HG02763 (cell line): ENCODE measurements at regions not wholly inside any gene's neighbourhood (a gene's known extent, or its start where the extent isn't known, plus 50 kb on each side); places are given as distances from the start of the nearest gene placed in this dataset.

ENCODE experiments used
- ATAC-seq: cut with Tn5 transposase; IDR thresholded peaks from one replicate; pipeline ENCODE4 v1.9.1; 2021; ENCODE audit warnings: mild to moderate bottlenecking, moderate library complexity; ENCODE audit not compliant: unreplicated experiment

DNA sequence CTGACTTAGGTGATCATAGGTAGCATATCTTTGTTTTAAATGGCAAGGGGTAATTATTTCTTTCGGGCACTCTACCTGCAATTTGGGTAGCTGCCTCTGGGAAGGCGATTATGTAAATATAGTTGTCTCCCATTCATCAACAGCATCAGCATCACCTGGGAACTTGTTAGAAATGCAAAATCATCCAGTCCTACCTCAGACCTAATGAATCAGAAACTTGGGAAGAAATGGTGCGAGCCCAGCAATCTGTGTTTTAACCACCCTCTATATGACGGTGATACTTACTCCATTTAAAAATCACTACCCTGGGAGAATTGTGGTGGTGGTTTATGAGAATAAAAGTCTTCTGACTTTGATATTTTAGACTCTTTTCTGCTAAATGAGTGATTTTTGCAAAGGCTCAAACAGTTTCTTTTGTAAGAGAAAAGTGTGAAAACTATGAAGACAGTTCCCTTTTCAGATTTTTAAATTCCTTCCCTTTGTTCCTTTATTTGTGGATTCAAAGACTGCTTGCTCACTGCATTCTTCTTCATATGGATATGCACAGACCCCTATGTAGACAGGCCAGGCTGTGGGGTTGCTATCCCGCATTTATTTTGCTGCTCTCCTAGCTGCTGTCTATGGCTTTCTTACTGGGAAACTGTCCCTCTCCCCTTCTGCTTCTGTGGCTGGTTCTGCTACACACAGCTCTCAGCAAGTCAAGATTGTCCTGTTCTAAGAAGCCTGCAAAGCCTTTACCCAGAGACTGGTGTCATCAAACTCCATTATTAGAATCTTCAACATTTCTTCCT, 365.3 kb downstream of the RNF144B start:
- no peak for ATAC-seq

DNA sequence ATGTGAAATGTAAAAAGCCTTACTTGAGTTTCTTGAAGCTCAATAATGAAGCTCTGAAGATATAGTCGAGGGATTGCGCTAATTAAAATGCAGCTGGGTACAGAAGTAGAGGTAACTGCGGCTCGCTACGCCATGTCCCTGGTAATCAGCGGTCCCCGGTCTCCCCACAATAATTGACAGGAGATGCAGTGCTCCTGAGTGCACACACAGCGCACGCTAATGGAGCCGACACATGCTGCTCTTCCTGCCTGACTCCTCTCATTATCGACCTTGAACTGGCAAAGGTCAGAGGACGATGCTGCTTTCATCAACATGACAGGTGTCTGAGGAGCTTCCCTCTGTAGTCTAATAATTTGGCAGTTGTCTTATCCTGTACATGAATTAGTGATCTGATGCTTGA, 365.9 kb downstream of the RNF144B start:
- no peak for ATAC-seq

DNA sequence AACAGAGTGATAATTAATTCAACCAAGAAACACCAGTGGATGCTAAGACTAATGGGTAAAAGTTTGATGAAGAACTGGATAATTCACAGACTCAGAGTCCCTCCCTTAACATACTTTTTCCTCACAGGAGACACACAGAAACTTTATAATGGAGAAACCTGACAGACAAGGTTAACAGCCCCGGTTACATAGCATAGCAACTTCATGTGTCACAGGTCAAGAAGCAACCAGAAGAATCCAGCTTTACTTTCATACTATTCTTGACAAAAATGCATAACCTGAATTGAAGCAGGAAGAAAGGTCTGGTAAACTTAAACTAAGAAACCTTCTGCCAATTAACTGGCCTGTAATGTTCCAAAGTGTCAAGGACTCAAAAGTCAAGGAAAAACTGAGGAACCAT, 375.9 kb downstream of the RNF144B start:
- ATAC-seq = no peak

DNA sequence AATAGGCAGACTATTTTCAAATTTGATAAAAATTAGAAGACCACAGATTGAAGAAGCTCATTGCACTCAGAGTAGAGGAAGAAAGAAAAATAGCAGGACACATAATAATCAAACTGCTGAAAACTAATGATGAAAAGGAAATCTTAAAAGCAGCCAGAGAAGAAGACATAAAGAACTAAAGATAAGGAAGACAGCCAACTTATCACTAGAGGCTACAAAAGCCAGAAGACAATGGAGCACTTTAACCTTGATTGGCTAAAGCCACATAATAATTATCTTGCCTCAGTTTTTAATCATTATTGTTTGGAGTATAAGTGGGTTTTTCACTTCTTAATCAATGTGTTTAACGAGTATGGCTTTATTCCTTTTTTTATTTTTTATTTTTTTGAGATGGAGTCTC, 397.6 kb downstream of the RNF144B start:
- no peak for ATAC-seq

DNA sequence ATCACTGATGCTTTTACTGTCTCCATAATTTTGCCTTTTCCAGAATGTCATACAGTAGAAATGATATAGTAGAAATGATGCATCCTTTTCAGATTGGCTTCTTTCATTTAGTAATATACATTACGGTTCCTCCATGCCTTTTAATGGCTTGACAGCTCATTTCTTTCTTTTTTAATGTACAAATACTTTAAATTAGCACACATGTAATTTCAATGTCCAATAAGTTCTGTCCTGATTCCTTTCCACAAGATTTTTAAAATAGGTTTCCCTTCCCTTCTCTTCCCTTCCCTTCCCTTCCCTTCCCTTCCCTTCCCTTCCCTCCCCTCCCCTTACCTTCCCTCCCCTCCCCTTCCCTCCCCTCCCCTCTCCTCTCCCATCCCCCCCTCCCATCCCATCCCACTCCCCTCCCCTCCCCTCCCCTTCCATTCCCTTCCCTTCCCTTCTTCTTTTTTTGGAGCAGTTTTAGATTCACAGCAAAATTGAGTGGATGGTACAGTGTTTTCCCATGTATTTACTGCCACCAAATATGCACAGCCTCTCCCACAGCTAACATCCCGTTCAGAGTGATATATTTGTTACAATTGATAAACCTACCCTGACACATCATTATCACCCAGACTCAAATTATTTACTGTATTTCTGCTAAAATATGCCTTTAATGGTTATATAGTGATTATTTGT, 398.8 kb downstream of the RNF144B start:
- no peak for ATAC-seq

DNA sequence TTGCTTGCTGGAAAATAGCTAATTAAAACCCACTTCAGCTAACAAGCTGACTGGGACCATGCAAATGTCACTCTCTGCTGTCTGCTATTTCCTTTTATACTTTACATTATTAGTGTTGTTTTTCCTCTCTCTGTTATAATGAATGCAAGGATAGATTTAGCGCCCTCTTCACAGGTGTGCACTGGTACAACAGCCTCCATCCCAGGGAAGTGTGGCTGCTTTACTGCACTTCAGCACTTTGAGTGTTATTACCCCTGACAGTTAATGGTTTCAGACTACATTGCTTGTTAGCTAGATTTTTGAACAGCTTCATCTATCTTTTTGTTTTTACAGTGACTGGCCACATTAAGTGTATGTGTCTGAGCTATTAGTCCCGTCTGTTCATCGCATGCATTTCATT, 405.7 kb downstream of the RNF144B start:
- ATAC-seq = no peak

DNA sequence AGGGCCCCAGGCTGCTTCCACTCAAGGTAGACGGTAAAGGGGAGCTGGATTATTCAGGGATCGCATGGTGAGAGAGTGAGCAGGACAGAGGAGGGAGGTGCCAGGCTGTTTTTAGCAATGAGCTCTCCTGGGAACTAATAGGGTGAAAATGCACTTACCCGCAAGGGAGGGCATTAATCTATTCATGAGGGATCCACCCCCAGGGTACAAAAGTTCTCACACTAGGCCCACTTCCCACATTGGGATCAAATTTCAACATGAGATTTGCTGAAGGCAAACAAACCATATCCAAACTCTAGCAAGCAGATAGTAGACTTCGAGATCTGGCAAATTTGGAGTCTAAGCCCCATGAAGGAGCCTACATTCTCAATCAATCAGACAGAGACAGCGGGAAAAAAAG, 408.6 kb downstream of the RNF144B start:
- no peak for ATAC-seq

DNA sequence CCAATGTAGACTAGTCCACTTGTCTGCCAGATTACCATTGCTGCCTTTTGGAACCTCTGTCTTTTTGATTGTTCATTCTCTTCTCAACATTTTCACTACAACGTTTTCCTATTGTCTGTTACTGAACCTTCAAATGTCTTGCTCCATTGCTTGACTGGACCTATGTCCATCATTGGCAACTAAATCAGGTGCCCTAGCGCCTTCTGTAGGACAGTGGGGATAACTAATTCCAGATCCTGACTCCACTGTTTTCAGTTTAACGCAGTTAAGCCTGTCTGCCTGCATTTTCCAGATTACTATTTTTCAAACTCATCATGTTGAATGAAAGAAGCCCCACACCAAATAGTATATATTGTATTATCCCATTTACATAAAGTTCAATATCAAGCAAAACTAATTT, 433.6 kb downstream of the RNF144B start:
- ATAC-seq = no peak

DNA sequence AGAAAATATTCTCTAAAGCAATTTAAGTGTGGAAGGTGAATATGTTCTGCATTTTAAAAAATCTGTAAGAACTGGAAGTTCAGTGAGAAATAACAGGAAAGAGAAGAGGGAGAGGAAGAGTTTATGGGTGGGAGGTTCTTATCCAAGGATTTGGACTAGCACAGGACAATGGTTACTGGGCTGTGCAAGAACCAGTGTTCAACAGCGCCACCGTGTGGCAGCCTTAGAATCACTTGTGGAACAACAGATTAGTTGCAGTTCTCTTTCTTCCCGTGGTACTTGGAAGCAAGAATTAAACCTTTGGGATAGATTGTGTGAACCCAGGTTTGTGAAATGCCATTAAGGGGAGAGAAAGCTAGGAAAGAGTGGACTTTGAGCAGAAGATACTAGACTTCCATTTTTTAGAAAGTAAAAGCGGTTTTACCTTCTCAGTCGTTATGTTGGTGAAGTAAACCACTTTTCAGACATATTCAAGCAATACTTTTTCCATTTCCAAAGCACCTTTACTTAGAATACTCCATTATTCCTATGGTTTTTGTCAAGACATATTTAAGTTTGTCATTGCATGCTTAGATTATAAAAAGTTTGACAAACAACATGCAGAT, 436.7 kb downstream of the RNF144B start:
- no peak for ATAC-seq

DNA sequence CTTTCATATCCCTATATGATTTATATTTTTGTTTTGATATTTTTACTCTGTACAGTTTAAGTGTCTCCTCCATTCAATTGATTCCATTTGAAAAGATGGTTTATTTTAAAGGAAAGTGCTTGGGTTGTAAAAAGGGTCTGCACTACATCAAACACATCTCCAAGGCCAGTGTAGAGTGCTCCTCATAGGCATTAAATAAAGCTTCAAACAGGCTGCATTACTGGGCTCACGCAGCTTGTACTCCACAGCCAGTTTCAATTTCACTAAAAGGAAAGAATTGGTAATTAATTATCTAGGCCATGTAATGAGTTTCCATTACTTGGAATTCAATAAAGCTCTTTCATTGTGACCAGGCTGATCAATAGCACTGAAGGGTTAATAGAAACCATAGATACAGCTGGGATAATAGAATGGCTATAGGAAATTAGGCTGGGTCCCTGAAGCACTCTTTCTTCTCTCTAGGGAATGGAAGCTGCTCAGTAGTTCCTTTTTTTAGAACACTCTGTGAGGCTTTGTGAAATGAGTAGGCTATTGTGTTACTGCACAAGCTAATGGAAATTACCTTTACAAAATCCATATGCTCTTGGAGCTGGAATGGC, 442.2 kb downstream of the RNF144B start:
- no peak for ATAC-seq

DNA sequence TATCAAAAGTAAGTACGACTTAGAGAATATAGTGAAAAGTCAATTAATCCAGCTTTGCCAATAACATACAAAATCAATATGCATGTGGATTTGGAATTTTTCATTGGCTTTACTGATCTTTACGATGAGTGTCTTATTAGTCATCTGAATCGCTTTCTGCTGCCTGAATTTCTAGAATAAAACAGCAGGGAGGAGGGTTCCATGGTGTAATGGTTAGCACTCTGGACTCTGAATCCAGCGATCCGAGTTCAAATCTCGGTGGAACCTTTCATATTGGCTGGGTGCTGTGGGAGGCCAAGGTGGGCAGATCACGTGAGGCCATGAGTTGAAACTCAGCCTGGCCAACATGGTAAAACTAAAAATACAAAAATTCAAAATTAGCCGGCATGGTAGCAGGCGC, 448.8 kb downstream of the RNF144B start:
- ATAC-seq = no peak

DNA sequence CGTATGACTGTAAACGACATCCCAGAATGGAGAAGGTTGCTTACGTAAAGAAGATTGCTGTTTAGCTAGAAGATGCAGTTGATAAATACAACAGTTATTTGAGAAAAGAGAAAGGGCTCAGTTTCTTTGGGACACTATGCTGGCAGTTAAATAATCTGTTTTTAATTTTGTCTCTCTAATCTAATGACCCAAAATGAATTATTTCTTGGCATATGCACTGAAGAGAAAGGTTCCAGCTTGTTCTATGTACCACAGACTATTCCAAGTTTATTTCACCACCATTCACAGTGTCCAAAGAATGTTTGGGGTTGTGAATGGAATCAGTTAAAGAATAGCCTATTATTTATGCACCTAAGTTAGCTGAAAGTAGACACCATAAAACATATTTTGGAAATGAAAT, 449.9 kb downstream of the RNF144B start:
- ATAC-seq = no peak

DNA sequence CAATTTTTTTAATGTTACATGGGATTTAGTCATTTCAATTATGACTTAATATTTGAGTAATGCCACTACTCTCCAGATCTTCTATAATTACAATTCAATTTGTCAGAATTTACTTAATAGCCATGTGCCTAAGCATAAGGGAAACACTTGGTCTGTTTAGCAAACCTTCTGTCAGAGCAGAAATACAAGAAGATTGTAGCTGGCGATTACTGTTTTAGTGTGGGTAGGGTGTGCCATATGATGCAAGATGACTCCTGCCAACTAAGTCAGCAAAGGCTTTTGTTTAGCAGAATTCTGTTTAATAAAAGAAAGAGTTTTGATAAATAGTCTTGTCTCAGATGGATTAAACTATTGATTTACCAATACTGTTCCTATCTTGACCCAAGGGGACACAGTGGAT, 455.4 kb downstream of the RNF144B start:
- ATAC-seq = no peak

DNA sequence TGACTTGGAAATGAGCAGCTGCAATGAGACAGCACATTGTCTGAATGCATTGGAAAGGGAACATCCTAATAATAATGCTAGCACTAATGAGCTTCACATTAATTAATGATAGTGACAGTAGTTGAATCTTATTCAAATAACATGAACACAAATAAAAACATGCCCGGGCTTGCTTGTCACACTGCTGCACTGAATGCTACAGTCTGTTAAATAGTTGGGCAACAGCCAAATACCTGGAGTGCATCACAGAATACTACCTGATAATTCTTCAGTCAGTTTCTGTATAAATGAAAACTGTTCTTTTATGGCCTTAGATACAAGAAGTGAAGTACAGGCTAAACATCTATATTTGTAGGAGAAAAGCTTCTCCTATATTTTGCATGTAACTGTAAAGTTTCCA, 458.7 kb downstream of the RNF144B start:
- ATAC-seq = no peak

DNA sequence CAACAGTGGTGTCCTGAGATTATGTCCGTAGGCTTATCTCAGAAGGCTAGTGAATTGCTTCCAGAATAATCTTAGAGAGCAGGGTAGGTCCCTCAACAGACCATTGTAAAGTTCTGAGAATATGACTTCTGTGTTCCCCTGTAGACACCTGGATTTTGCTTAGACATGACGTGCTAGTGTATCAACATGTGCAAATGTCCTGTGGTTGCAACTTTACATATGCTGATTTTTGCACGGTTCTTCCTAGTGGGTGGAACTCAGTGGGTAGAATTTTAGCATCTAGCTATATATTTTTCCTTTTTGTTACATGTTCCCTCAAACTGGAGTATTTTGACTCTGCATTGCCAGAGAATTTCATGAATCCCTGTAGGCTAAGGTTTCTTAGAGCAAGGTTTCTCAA, 459.2 kb downstream of the RNF144B start:
- ATAC-seq = no peak

DNA sequence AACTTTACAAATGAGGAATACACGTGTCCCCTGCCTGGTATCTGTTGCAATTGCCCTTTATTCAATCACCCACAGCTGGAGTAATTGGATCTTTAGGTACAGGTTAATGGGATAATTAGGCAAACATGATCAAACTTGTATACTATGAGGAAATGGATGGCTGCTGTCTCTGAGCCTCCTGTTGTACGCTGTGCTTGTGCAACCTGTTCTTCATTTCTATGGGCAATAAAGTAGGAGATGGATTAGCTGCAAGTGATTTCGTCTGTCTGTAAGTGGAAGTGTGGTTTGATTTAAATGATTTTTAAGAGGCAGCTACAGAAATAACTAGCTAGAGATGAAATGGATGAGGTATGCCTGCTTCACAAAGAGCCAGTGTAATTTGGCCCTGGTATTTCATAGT, 474.1 kb downstream of the RNF144B start:
- ATAC-seq = no peak

DNA sequence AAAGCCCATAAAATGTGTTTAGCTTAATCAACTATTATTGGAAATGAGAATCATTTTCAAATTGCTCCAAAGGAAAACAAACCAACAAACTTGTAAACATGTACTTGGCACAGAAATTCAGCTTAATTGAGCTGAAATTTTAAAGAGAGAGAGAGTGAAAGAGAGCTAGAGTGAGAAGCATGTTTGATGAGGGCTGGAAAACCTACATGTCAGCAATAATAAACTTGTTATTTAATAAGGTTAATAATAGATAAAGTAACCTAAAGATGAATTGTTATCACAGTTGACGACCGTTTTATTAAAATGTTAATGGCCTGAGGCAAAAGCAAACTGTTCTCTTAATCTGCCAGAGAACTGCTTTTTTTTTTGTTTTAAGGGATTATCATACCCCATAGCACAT, 496.1 kb downstream of the RNF144B start:
- ATAC-seq = no peak

DNA sequence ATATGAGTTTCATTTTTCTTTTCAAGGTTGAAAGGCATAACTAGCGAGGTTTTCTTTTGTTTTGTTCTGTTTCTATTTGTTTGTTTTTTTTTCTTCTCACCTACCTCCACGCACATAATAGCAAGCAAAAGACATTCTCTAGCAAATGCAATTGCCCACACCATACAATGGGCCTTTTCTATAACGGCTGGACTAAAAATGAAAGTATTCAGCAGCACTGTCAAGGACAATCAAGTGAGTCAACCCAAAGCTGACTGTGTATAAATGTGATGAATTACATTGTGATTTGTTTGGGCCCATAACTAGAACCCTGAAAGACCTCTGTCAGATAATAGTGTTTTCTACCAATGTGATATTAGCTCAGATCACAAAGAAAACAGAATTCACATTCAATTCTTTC, 496.7 kb downstream of the RNF144B start:
- no peak for ATAC-seq

DNA sequence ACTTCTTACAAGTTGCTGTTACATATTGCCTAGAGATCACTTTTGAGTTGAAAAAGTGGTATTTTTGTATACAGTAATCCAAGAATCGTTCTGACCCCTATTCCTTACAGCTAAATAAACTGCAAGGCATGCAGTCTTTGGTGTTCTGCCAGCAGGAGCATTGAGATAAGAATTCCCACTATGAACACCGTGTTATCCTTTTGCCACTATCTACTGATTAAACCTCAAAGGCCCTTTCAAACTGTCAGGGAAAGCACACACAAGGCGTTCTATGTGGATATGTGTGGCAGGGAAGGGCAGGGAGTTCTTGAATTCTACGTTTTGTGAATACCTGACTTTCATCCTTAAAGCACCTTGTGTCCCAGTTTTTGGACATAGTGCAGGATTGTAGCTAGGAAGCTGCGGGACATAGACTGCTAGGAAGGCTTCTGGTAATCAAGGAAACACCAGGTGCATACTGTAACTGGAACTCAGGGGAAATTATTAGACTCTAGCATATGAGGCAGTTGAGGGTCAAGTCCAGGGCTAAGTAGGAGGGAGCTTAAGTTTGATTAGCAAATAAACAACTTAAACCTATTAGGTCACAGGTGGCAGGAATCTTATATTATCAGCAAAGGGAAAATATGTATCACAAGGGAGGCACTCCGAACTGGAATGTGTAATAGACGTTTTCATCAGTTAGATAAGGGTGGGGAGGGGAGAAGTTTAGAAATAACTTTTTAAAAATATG, 506.6 kb downstream of the RNF144B start:
- no peak for ATAC-seq

DNA sequence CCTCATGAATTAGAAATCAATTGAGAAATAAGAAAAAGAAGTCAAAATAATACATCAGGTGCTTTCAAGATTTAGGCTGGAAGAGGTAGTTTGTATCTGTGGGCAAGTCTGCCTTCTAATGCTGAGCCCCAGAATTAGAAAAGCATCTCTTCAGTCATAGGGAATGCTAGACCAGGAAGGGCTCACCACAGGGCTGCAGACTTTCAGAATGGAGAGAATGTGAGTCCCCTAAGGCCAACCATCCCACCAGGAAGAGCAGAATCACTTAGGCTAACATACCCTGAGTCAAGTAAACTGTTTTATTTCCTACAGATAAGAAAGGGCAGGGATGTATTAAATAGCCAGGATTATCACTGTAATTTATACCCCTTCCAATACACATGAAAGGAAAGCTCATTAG, 510.2 kb downstream of the RNF144B start:
- no peak for ATAC-seq

DNA sequence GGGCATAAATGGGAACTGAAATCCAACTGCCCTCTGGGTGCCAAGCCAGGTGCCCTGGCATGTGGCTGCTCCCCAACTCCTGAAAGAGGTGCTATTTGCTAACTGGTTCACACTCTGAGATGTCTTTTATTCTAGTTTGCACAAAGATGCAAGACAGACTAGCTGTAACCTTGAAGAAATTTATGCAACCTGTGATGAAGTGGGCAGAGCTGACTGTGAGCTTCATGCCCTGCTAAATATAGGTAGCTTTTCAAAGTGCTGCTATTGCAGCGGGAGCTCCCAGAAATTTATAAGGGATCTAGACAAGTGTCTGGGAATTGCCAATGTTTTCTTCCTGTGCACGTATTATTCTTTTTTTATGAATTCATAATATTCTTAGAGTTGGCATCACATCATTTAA, 517.5 kb downstream of the RNF144B start:
- no peak for ATAC-seq
